ENCODE measurements at regions not wholly inside any gene's neighbourhood (a gene's known extent, or its start where the extent isn't known, plus 50 kb on each side); places are given as distances from the start of the nearest gene placed in this dataset.

DNA sequence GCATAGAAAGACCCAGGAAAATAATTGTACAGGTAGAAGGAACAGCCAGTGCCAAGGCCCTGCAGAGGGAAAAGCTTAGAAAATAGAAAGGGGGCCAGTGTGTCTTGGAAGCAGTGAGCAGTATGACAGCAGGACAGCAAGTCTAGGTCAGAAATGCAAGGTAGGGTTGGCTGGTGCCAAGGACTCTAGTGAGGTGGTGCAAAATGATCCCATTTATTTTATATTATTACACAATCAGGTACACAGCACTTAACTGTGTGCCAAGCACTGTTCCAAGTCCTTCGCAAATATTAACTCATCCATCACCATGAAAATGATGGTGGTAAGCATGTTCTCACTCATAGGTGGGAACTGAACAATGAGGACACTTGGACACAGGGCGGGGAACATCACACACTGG lies 100.0 kb downstream of the AQP4 start:
- no peaks in the 10 kb centered on the region for H3K9me3 ChIP-seq (ENCODE audit: control insufficient read depth, low read depth, low read length)
- no peak overlapping the region for H3K4me3 ChIP-seq (ENCODE audit: low read length)
- H3K36me3 ChIP-seq (ENCODE audit: control insufficient read depth, low read depth, low read length) = no peaks in the 10 kb centered on the region
- no peaks in the 10 kb centered on the region for H3K4me1 ChIP-seq (ENCODE audit: control insufficient read depth, low read depth, low read length)
- no peaks in the 10 kb centered on the region for H3K27me3 ChIP-seq (ENCODE audit: control insufficient read depth, insufficient read depth, low read length)
- H3K9ac ChIP-seq (ENCODE audit: low read length) = no peak overlapping the region
- no peak overlapping the region for H3K27ac ChIP-seq (ENCODE audit: low read length)

DNA sequence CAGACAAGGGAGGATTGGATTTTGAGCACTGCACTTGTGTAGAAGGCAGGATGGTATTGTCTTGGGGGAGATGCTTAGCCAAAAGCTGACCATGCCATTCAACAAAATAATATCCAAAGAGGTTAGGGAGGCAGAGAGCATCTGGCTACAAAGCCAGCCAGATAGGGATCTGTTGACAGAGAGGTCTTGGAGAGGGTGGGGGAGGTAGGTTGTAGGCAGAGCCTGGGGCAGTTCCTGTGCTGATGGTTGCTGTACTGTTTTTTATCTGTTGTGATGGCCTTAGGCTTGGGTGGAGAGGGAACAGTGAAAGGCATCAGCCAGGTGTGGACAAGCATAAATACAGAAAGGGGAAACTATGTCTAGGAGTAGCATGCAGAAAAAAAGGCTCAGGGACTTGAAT lies 100.9 kb downstream of the AQP4 start:
- Histone ChIP-seq H3K9me3 (ENCODE audit: control insufficient read depth, low read depth, low read length) (no peaks in the 10 kb centered on the region), H3K36me3 (ENCODE audit: control insufficient read depth, low read depth, low read length) (no peaks in the 10 kb centered on the region), H3K4me1 (ENCODE audit: control insufficient read depth, low read depth, low read length) (no peaks in the 10 kb centered on the region), H3K9ac (ENCODE audit: low read length) (no peak overlapping the region), H3K4me3 (ENCODE audit: low read length) (no peak overlapping the region), H3K27ac (ENCODE audit: low read length) (no peak overlapping the region), H3K27me3 (ENCODE audit: control insufficient read depth, insufficient read depth, low read length) (no peaks in the 10 kb centered on the region)

- Histone ChIP-seq H3K9ac (ENCODE audit: low read length) (no peak overlapping the region), H3K27me3 (ENCODE audit: control insufficient read depth, insufficient read depth, low read length) (no peaks in the 10 kb centered on the region), H3K27ac (ENCODE audit: low read length) (no peak overlapping the region), H3K4me3 (ENCODE audit: low read length) (no peak overlapping the region), H3K4me1 (ENCODE audit: control insufficient read depth, low read depth, low read length) (no peaks in the 10 kb centered on the region), H3K9me3 (ENCODE audit: control insufficient read depth, low read depth, low read length) (no peaks in the 10 kb centered on the region), H3K36me3 (ENCODE audit: control insufficient read depth, low read depth, low read length) (no peaks in the 10 kb centered on the region)
Measured at GRCh38 chr18:26764177-26764576, 101.3 kb downstream of the AQP4 start.

DNA sequence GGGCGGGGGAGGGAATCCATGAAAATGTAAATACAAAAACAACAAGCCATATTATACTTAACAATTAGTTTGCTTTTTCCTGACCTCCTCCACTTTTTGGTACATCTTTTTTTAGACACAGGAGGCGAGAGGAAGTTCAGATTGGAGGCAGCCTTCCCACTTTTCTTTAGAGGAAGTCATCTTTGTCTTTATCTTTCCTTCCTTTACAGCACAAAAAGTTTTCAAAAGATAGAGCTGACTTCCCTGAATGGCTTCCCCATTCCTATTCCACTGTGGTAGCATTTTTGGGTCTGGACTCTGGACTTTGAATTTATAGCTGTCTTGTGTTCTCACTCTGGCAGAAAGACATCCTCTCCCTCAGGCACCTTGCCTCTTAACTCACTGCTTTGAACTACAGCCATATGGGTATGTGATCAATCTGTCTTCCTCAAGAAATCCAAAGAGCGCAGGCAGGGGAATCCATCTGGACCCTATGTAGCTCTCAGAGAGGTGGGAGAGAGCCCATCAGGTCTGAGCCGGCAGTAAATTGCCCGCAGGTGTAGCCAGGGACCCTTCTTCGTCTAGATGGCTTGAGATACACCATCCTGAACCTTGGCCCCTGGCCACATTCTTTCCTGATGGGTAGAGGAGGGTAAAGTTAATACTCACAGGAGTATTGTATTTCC lies 101.9 kb downstream of the AQP4 start:
- Histone ChIP-seq H3K4me1 (ENCODE audit: control insufficient read depth, low read depth, low read length) (no peaks in the 10 kb centered on the region), H3K27ac (ENCODE audit: low read length) (no peak overlapping the region), H3K4me3 (ENCODE audit: low read length) (no peak overlapping the region), H3K27me3 (ENCODE audit: control insufficient read depth, insufficient read depth, low read length) (no peaks in the 10 kb centered on the region), H3K36me3 (ENCODE audit: control insufficient read depth, low read depth, low read length) (no peaks in the 10 kb centered on the region), H3K9ac (ENCODE audit: low read length) (no peak overlapping the region), H3K9me3 (ENCODE audit: control insufficient read depth, low read depth, low read length) (no peaks in the 10 kb centered on the region)

DNA sequence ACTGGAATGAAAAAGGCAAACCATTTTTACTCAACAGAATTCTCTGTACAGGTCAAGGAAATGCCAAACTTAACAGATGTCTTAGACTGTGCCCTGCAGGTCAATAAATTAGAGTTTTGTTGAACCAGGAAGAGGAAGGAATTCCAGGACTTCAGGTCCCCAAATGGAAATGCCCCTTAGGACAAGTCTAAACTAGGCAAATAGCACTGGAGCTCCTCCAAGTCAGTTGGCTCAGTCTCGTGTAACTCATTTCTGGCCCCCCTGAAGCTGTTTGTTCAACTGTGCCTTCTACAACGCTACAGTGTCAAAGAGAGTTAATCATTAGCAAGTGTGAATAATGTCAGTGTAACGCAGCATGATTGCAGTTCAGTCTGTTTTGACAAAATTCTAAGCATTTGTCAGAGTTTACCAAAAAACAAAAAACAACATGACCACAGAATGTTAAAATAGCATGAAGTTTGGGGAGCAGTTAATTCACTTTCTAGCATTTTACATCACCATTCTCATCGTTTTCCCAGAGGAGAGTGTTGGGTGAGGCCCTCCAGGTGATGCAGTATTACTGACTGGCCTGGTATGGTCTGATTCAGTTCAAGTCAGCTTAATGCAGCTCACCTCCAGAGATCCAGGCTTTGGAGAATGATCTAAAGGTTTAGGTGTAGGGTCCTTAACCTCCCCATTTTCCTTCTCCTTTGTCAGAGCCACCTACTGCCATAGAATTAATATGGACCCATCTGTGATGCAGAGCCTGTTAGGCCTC lies 108.1 kb downstream of the AQP4 start:
- no peak overlapping the region for H3K4me3 ChIP-seq (ENCODE audit: low read length)
- H3K4me1 ChIP-seq (ENCODE audit: control insufficient read depth, low read depth, low read length) = no peaks in the 10 kb centered on the region
- H3K36me3 ChIP-seq (ENCODE audit: control insufficient read depth, low read depth, low read length) = no peaks in the 10 kb centered on the region
- no peaks in the 10 kb centered on the region for H3K9me3 ChIP-seq (ENCODE audit: control insufficient read depth, low read depth, low read length)
- H3K27me3 ChIP-seq (ENCODE audit: control insufficient read depth, insufficient read depth, low read length) = no peaks in the 10 kb centered on the region
- H3K9ac ChIP-seq (ENCODE audit: low read length) = no peak overlapping the region
- no peak overlapping the region for H3K27ac ChIP-seq (ENCODE audit: low read length)

- H3K36me3 ChIP-seq (ENCODE audit: control insufficient read depth, low read depth, low read length) = no peaks in the 10 kb centered on the region
- no peaks in the 10 kb centered on the region for H3K4me1 ChIP-seq (ENCODE audit: control insufficient read depth, low read depth, low read length)
- H3K9me3 ChIP-seq (ENCODE audit: control insufficient read depth, low read depth, low read length) = no peaks in the 10 kb centered on the region
- no peaks in the 10 kb centered on the region for H3K27me3 ChIP-seq (ENCODE audit: control insufficient read depth, insufficient read depth, low read length)
- H3K27ac ChIP-seq (ENCODE audit: low read length) = no peak overlapping the region
- H3K9ac ChIP-seq (ENCODE audit: low read length) = no peak overlapping the region
- H3K4me3 ChIP-seq (ENCODE audit: low read length) = no peak overlapping the region
Measured at GRCh38 chr18:26756556-26756955, 109.0 kb downstream of the AQP4 start.

- Histone ChIP-seq H3K4me3 (ENCODE audit: low read length) (no peak overlapping the region), H3K36me3 (ENCODE audit: control insufficient read depth, low read depth, low read length) (no peaks in the 10 kb centered on the region), H3K27me3 (ENCODE audit: control insufficient read depth, insufficient read depth, low read length) (no peaks in the 10 kb centered on the region), H3K9me3 (ENCODE audit: control insufficient read depth, low read depth, low read length) (no peaks in the 10 kb centered on the region), H3K9ac (ENCODE audit: low read length) (no peak overlapping the region), H3K27ac (ENCODE audit: low read length) (no peak overlapping the region), H3K4me1 (ENCODE audit: control insufficient read depth, low read depth, low read length) (peaks cover 8% of the 10 kb centered on the region)
Measured at GRCh38 chr18:26746826-26747475, 118.6 kb downstream of the AQP4 start.

GRCh38 chr18:26746398-26746797 lies 119.1 kb downstream of the AQP4 start:
- H3K27me3 ChIP-seq (ENCODE audit: control insufficient read depth, insufficient read depth, low read length) = no peaks in the 10 kb centered on the region
- H3K36me3 ChIP-seq (ENCODE audit: control insufficient read depth, low read depth, low read length) = no peaks in the 10 kb centered on the region
- H3K4me3 ChIP-seq (ENCODE audit: low read length) = no peak overlapping the region
- H3K9me3 ChIP-seq (ENCODE audit: control insufficient read depth, low read depth, low read length) = no peaks in the 10 kb centered on the region
- no peak overlapping the region for H3K27ac ChIP-seq (ENCODE audit: low read length)
- no peak overlapping the region for H3K9ac ChIP-seq (ENCODE audit: low read length)
- H3K4me1 ChIP-seq (ENCODE audit: control insufficient read depth, low read depth, low read length) = peaks cover 8% of the 10 kb centered on the region

GRCh38 chr18:26745288-26746181 lies 120.0 kb downstream of the AQP4 start:
- Histone ChIP-seq H3K9me3 (ENCODE audit: control insufficient read depth, low read depth, low read length) (no peaks in the 10 kb centered on the region), H3K4me1 (ENCODE audit: control insufficient read depth, low read depth, low read length) (peaks cover 8% of the 10 kb centered on the region), H3K36me3 (ENCODE audit: control insufficient read depth, low read depth, low read length) (no peaks in the 10 kb centered on the region), H3K4me3 (ENCODE audit: low read length) (no peak overlapping the region), H3K27me3 (ENCODE audit: control insufficient read depth, insufficient read depth, low read length) (no peaks in the 10 kb centered on the region), H3K9ac (ENCODE audit: low read length) (no peak overlapping the region), H3K27ac (ENCODE audit: low read length) (no peak overlapping the region)

GRCh38 chr18:26741758-26742157 lies 123.7 kb downstream of the AQP4 start:
- Histone ChIP-seq H3K36me3 (ENCODE audit: control insufficient read depth, low read depth, low read length) (no peaks in the 10 kb centered on the region), H3K4me1 (ENCODE audit: control insufficient read depth, low read depth, low read length) (peaks cover 8% of the 10 kb centered on the region), H3K27me3 (ENCODE audit: control insufficient read depth, insufficient read depth, low read length) (no peaks in the 10 kb centered on the region), H3K9me3 (ENCODE audit: control insufficient read depth, low read depth, low read length) (no peaks in the 10 kb centered on the region), H3K4me3 (ENCODE audit: low read length) (no peak overlapping the region), H3K27ac (ENCODE audit: low read length) (no peak overlapping the region), H3K9ac (ENCODE audit: low read length) (no peak overlapping the region)

DNA sequence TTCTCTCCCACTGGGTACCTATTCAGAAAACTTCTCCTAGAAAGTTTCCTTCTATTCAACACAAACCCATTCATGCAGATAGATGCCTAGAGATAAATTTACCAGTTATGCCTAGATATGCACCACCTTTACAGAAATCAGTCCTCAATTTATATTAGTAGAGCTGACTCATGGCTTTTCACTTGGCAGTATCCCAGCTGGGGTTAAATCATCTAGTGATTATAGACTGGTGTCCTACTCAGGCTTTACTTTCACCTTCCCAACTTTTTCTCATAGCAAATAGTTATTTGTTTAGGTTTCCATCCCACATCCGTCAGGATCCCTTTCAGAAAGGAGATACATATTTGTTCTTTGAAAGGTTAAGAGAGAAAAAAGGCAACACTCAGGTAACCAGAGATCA lies 124.5 kb downstream of the AQP4 start:
- H3K4me3 ChIP-seq (ENCODE audit: low read length) = no peak overlapping the region

More for the DNA sequence above, 124.5 kb downstream of the AQP4 start:
- Histone ChIP-seq H3K27ac (ENCODE audit: low read length) (no peak overlapping the region), H3K9me3 (ENCODE audit: control insufficient read depth, low read depth, low read length) (no peaks in the 10 kb centered on the region), H3K36me3 (ENCODE audit: control insufficient read depth, low read depth, low read length) (no peaks in the 10 kb centered on the region), H3K9ac (ENCODE audit: low read length) (no peak overlapping the region), H3K4me1 (ENCODE audit: control insufficient read depth, low read depth, low read length) (peaks cover 8% of the 10 kb centered on the region), H3K27me3 (ENCODE audit: control insufficient read depth, insufficient read depth, low read length) (no peaks in the 10 kb centered on the region)
